DND-41 (cell line): ENCODE measurements at regions not wholly inside any gene's neighbourhood (a gene's known extent, or its start where the extent isn't known, plus 50 kb on each side); places are given as distances from the start of the nearest gene placed in this dataset.

ENCODE experiments used
- ATAC-seq: fragments of 200-7000 bp; cut with Tn5 transposase; 3 replicates; pipeline ENCODE4 v1.9.1; 2021; ENCODE audit warnings: low read depth; ENCODE audit not compliant: insufficient read depth
- DNase-seq: peaks from one replicate; pipeline ENCODE4 v3.0.0-alpha.2; 2020
- H2AFZ ChIP-seq: 2 replicates; pipeline ENCODE4 v1.6.0; 2012; ENCODE audit warnings: low read depth, low read length
- H3K27ac ChIP-seq: 2 replicates; pipeline ENCODE4 v1.5.1; 2012; ENCODE audit warnings: low read length, inconsistent platforms
- H3K27me3 ChIP-seq: fragments of 200-600 bp; sonication (generic); 2 replicates; pipeline ENCODE4 v1.6.0; 2012; ENCODE audit warnings: low read length, mild to moderate bottlenecking, inconsistent platforms; ENCODE audit not compliant: insufficient read depth, poor library complexity
- H3K36me3 ChIP-seq: 2 replicates; pipeline ENCODE4 v1.5.1; 2012; ENCODE audit warnings: low read length, inconsistent platforms; ENCODE audit not compliant: insufficient read depth
- H3K4me1 ChIP-seq: 2 replicates; pipeline ENCODE4 v1.5.1; 2012; ENCODE audit warnings: mild to moderate bottlenecking, low read length; ENCODE audit not compliant: insufficient read depth
- H3K4me2 ChIP-seq: 2 replicates; pipeline ENCODE4 v1.6.0; 2012; ENCODE audit warnings: mild to moderate bottlenecking, moderate library complexity, low read length, inconsistent platforms; ENCODE audit not compliant: insufficient read depth
- H3K4me3 ChIP-seq, 2 experiments: fragments of 200-600 bp in 1 of 2; shearing (Covaris generic) in 1 of 2; 2 replicates each; pipeline ENCODE4 v1.5.1; 2012 to 2016; ENCODE audit warnings: inconsistent platforms in 2 of 2, low read length in 2 of 2, mild to moderate bottlenecking in 2 of 2, low read depth in 1 of 2, moderate library complexity in 1 of 2
- H3K79me2 ChIP-seq: 2 replicates; pipeline ENCODE4 v1.6.0; 2012; ENCODE audit warnings: low read length, inconsistent platforms; ENCODE audit not compliant: insufficient read depth
- H3K9ac ChIP-seq: 2 replicates; pipeline ENCODE4 v1.6.0; 2012; ENCODE audit warnings: low read depth, mild to moderate bottlenecking, inconsistent platforms, low read length, moderate library complexity
- H3K9me3 ChIP-seq: 2 replicates; pipeline ENCODE4 v1.5.1; 2012; ENCODE audit warnings: low read length, moderate library complexity, mild to moderate bottlenecking, inconsistent platforms; ENCODE audit not compliant: insufficient read depth, severe bottlenecking
- H4K20me1 ChIP-seq: 2 replicates; pipeline ENCODE4 v1.6.0; 2012; ENCODE audit warnings: low read length; ENCODE audit not compliant: insufficient read depth
- EZH2 ChIP-seq: IDR thresholded peaks from 3 replicates; pipeline ENCODE4 v1.6.1; 2012; ENCODE audit warnings: borderline replicate concordance, low read depth, mild to moderate bottlenecking, moderate library complexity, low read length, inconsistent platforms; ENCODE audit not compliant: severe bottlenecking
- TF ChIP-seq, protein P1 (sequence below): IDR thresholded peaks from 2 replicates; pipeline ENCODE4 v1.5.1; 2012; ENCODE audit warnings: borderline replicate concordance, low read length, moderate library complexity, mild to moderate bottlenecking; ENCODE audit not compliant: poor library complexity, severe bottlenecking; ENCODE audit errors: extremely low read depth

DNA sequence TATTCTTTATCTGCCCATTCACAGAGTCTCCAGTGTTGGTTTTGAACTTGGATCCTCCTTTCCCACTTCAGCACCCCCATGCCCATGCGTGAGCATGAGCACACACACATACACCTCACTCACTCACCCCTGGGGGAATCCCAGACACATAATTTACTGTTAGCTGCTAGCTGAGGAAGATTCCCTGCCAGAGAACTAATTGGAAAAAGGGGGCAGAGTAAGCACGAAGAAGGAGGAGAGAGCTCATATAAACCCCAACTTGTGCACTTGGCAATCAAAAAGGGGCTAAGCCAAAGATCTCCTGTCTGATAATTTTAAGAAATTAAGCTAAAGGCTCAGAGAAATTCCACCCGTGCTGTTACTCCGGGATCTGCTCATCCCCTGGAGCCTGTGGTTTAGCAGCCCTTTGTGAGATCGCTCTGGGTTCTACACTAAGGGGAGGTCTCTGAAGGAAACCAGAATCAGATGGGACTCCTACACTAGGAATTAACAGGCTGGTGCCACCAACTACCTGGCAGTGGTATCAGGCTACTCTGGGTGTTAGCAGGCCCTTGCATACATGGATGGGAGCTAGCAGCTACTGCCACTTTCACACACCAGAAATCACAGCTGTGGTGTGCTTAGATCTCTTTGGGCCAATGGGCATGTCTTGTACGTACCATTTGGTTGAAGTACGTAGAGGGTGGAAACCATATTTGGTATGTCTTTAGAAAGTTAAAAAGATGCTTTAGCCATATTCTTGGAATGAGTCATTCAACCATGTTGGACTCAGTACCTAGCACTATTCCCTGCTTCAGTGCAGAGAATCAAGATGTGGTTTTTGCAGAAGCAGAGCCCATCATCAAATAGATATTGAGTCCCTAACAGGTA, 95.6 kb upstream of the SLC14A2 start:
- TF ChIP-seq EZH2, result no peak
- TF ChIP-seq, protein P1, sequence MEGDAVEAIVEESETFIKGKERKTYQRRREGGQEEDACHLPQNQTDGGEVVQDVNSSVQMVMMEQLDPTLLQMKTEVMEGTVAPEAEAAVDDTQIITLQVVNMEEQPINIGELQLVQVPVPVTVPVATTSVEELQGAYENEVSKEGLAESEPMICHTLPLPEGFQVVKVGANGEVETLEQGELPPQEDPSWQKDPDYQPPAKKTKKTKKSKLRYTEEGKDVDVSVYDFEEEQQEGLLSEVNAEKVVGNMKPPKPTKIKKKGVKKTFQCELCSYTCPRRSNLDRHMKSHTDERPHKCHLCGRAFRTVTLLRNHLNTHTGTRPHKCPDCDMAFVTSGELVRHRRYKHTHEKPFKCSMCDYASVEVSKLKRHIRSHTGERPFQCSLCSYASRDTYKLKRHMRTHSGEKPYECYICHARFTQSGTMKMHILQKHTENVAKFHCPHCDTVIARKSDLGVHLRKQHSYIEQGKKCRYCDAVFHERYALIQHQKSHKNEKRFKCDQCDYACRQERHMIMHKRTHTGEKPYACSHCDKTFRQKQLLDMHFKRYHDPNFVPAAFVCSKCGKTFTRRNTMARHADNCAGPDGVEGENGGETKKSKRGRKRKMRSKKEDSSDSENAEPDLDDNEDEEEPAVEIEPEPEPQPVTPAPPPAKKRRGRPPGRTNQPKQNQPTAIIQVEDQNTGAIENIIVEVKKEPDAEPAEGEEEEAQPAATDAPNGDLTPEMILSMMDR, result no peak

DNA sequence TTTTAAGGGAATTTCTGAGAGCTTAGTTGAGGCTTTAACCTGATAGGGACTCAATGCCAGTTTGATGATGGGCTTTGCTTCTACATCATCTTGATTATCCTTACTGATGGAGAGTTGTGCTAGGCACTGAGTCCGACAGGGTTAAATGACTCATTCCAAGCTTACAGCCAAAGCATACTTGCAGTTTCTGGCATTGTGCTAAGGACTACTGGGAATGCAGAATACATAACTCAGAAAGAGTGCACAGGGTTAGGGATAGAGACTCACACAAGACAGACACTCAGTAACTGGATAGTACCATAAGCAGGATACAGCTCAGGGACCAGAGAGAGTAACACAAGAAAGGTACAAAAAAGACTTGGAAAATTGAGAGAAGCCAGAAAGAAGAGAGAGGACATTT, 94.1 kb upstream of the SLC14A2 start:
- no peak for TF ChIP-seq EZH2
- no peaks in the 10 kb centered on the region for H3K36me3 ChIP-seq
- ATAC-seq, result no peak

More for the DNA sequence above, 95.6 kb upstream of the SLC14A2 start:
- Histone ChIP-seq H3K9ac (no peak overlapping the region), H3K36me3 (no peaks in the 10 kb centered on the region), H3K4me1 (no peaks in the 10 kb centered on the region), H3K79me2 (no peaks in the 10 kb centered on the region), H3K27me3 (no peaks in the 10 kb centered on the region), H3K4me2 (no peak overlapping the region), H3K9me3 (no peaks in the 10 kb centered on the region), H2AFZ (no peak overlapping the region), H3K27ac (no peak overlapping the region), H4K20me1 (no peaks in the 10 kb centered on the region), H3K4me3 (no peak overlapping the region)
- ATAC-seq (no peak), DNase-seq (no peak)

DNA sequence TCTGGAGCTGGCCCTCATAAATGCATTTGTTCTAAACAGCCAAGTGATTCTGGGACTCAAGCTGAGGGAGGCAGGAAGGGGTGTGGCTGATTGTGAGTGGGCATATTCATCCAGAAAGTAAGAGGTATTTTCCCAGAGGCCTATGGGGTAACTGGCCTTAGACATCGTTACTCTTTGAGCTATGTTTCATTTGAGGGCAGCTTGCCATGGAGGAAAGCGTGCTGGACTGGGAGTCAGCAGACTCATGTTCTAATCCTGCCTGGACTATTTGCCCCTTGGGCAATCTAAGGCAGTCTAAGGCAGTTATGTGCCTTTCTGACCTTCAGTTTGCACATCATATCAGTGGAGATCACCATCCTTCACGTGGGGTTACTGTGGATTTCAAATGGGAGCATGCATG, 93.5 kb upstream of the SLC14A2 start:
- Histone ChIP-seq H3K4me3 (no peak overlapping the region), H2AFZ (no peak overlapping the region), H3K36me3 (no peaks in the 10 kb centered on the region), H3K4me1 (no peaks in the 10 kb centered on the region), H3K27me3 (no peaks in the 10 kb centered on the region), H3K9me3 (no peaks in the 10 kb centered on the region), H3K4me2 (no peak overlapping the region), H4K20me1 (no peaks in the 10 kb centered on the region), H3K79me2 (no peaks in the 10 kb centered on the region), H3K9ac (no peak overlapping the region), H3K27ac (no peak overlapping the region)
- DNase-seq (no peak), ATAC-seq (no peak)
- TF ChIP-seq, protein P1, result no peak
- TF ChIP-seq EZH2, result no peak

More for the DNA sequence above, 94.1 kb upstream of the SLC14A2 start:
- Histone ChIP-seq H3K4me2 (no peak overlapping the region), H3K27ac (no peak overlapping the region), H2AFZ (no peak overlapping the region), H3K27me3 (no peaks in the 10 kb centered on the region), H3K4me3 (no peak overlapping the region), H3K9me3 (no peaks in the 10 kb centered on the region), H3K9ac (no peak overlapping the region), H3K4me1 (no peaks in the 10 kb centered on the region), H4K20me1 (no peaks in the 10 kb centered on the region), H3K79me2 (no peaks in the 10 kb centered on the region)
- no peak for DNase-seq

DNA sequence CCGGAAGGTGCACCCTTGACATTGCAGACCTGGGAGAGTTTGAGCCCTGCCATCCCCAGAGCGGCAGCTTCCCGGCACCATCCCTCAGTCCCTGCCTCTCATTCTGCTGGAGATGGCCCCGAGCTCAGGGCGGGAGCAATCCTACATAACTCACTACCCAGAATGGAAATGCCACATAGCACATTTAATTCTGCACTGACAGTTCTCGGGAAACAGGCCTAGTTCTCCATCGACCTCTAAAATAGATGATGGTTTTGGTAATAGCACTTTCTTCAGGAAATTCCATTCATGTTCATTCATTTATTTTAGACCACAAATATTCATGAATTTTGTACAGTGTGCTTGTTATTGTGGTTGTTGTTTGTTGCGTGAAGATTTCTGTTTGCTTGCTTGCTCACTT, 92.9 kb upstream of the SLC14A2 start:
- Histone ChIP-seq H3K4me3 (no peak overlapping the region), H3K9ac (no peak overlapping the region), H3K27ac (no peak overlapping the region), H3K36me3 (no peaks in the 10 kb centered on the region), H3K4me2 (no peak overlapping the region), H4K20me1 (no peaks in the 10 kb centered on the region), H2AFZ (no peak overlapping the region), H3K79me2 (no peaks in the 10 kb centered on the region), H3K9me3 (no peaks in the 10 kb centered on the region), H3K4me1 (no peaks in the 10 kb centered on the region), H3K27me3 (no peaks in the 10 kb centered on the region)
- ATAC-seq, result no peak
- no peak for TF ChIP-seq EZH2
- TF ChIP-seq, protein P1, result no peak
- DNase-seq, result no peak
